Activated T-cell treated with anti-CD3 and anti-CD28 coated beads for 24 hours (primary cell): ENCODE measurements at regions not wholly inside any gene's neighbourhood (a gene's known extent, or its start where the extent isn't known, plus 50 kb on each side); places are given as distances from the start of the nearest gene placed in this dataset.
"Not testable (repeated sequence)": the region's sequence is repeated elsewhere in the genome, so short reads cannot be mapped to it uniquely, and the experiment has no call there.

ENCODE experiments used
- DNase-seq: peaks from one replicate; pipeline ENCODE4 v3.0.0-alpha.2; 2020; ENCODE audit warnings: low read depth

- no peak for DNase-seq
Observed at GRCh38 chr4:114249976-114250375, 270.5 kb upstream of the ARSJ start.

DNA sequence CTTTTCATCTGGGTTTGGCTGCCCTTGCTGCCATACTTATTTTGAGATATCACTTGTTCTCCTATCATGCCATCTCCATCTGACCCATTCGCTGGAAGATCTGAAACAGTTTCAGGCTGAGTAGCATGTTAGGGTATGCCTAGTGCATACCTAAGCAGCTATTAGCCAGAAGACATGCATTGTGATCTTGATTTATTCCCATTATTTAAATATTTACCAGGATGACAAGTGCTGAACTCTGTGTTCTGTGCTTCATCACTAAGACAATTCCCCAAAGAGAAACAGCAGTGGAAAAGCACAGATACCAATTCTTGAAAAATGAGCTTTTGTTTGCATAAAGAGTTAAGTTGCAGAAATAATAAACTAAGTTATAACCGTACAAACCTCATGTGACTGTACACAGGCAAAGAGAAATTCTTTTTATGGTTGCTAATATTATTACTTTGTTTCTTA, 271.0 kb upstream of the ARSJ start:
- no peak for DNase-seq

DNA sequence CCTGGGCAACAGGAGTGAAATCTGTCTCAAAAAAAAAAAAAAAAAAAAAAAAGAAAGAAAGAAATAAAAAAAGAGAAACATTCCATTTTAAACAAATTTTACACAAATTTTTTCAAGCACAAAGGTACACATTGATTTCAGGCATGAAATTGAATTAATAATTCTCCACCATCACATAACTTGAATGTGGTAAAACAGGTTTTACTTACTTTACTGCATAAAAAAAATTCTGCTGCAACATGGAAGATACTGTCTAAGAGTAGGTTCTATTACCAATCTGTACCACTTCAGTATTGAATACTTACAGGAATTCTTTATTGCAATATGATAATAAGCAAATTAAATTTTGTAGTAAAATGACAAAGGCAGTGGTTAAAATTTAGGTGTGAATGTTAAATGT, 271.6 kb upstream of the ARSJ start:
- no peak for DNase-seq

DNA sequence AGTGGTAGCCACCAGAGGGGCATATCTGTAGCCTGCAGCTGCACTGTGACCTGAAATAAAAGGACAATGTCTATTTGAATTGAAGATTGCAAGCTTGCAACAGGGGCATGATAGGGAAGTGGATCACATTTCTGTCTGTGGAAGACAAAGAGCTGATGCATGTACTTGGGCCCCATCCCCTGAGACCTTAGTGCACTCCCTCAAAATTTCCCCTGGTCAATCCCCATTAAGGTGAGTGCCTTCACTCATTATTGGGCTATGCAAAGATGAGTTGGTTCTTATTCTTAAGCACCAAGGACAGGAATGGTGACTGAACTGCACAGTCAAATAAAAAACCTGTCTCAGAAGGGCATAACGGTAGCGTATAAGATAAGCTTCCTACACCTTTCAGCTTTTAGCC, 273.1 kb upstream of the ARSJ start:
- DNase-seq = no peak

GRCh38 chr4:114257501-114257900, 278.1 kb upstream of the ARSJ start:
- DNase-seq = no peak

DNA sequence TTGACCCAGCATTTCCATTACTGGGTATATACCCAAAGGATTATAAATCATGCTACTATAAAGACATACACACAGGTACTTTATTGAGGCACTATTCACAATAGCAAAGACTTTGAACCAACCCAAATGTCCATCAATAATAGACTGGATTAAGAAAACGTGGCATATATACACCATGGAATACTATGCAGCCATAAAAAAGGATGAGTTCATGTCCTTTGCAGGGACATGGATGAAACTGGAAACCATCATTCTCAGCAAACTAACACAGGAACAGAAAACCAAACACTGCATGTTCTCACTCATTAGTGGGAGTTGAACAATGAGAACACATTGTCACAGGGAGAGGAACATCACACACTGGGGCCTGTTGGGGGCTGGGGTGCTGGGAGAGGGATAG, 283.0 kb upstream of the ARSJ start:
- not testable (repeated sequence) for DNase-seq

GRCh38 chr4:114263233-114263632, 283.8 kb upstream of the ARSJ start:
- no peak for DNase-seq

GRCh38 chr4:114264452-114264851, 285.0 kb upstream of the ARSJ start:
- DNase-seq = no peak

- no peak for DNase-seq
Observed at GRCh38 chr4:114264877-114265291, 285.4 kb upstream of the ARSJ start.

DNA sequence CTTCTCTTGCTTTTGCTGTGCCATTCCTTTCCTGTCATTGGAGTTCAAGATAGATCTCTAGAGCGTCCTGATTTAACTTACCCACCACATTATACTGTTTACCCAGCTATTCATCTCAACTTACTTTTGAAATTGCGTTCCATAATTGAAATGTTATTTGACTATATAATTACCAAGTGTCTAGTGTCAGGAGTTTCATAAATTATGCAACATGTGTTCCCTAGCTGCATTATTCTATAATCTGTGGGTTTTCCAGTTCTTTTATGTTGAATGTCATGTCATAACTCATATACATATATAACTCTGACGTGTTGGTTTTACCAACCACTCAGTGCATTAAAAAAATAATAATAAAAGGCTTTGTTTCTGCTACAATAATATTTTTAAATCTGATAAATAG, 285.9 kb upstream of the ARSJ start:
- DNase-seq = no peak

- no peak for DNase-seq
Observed at GRCh38 chr4:114267976-114268375, 288.5 kb upstream of the ARSJ start.

- no peak for DNase-seq
Observed at GRCh38 chr4:114271031-114271430, 291.6 kb upstream of the ARSJ start.

DNA sequence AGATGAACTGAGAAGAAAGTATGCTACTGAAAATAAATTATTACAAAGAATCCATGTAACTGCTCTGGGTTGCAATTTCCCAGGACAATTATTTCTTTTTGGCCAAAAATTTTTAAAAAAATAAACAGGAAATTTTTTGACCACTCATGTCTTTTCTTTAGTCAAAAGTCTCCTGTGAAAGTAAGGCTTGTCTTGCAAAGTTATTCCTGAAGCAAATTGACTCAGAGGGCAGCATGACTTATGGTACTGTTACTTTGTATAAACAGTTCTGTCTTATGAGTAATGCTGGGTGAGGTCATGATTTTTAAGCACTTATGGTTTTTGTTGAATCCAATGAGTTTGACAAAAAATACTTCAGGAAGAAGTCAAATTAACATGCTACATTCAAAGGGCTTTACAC, 292.8 kb upstream of the ARSJ start:
- no peak for DNase-seq

- DNase-seq = no peak
Observed at GRCh38 chr4:114273238-114273637, 293.8 kb upstream of the ARSJ start.

GRCh38 chr4:114277690-114278089, 298.2 kb upstream of the ARSJ start:
- no peak for DNase-seq

- no peak for DNase-seq
Observed at GRCh38 chr4:114279066-114279465, 299.6 kb upstream of the ARSJ start.

- no peak for DNase-seq
Observed at GRCh38 chr4:114279711-114280110, 300.3 kb upstream of the ARSJ start.

DNA sequence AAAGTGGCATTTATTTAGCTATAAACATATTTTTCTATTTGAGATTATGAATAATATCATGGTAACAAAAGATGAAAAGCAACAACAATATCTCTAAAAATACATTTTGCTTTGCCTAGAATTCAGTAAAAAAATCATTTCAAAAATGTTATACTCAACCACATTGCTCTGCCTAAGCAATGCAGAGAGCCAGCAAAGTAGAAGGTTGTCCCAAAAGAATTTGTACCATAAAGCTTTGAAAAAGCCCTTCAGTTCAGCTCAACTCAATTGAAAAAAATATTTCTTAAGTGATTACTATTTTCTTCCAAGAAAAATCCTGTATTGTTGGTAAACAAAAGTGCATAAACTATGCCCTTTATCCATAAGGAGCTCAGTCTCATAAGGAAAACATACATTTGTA, 301.2 kb upstream of the ARSJ start:
- no peak for DNase-seq

DNA sequence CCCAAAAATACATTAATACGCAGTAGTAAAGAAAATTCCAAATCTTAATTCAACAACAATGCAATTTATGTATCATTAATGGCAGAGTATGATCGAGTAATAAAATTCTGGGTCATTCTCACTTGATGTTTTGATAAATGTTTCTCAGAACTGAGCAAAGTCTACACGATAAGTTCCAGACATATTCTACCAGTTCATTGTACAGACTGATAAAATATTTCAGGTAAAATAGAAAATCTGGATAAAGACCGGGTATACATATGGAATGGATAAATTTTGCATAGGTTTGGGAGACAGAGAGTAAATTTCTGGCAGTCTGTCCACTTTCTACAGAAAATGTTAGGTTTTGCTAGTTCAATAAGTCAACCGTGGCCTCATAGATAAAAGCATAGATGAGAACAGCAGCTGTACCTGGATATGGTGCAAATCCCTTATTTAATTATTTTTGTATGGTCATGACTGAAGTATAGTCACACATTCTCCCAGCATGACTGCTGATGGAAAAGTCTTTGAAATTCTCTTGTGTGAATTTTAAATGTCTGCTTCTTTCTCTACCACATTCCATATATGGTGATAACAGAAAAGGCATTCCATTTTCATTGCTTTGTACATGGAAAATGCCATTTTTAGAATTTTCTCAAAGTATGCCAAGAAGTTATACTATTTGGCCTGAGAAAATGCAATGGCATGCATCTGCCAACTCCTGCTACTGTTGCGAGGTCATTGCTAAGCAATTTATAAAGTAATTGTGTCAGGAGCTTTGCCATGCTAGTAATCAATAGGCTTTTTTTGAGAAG, 301.9 kb upstream of the ARSJ start:
- DNase-seq = no peak

GRCh38 chr4:114282937-114283336, 303.5 kb upstream of the ARSJ start:
- no peak for DNase-seq

DNA sequence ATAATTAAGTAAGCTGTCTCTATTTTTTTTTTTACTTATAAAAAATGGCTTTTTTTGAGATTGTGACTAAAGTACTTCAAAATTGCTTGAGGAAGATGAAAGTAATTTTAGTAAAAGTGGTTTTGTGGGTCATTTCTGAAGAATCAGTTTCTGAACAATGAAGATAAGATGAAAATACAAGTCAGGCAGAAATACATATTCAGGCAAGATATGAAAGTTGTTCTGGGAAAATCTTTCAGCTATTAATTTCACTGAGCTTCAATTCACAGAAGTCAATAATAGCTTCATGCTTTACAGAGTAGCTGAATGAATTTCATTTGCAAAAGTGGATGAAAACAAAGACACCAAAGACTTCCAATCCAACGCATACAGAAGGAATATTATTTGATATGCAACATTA, 305.2 kb upstream of the ARSJ start:
- DNase-seq = no peak

DNA sequence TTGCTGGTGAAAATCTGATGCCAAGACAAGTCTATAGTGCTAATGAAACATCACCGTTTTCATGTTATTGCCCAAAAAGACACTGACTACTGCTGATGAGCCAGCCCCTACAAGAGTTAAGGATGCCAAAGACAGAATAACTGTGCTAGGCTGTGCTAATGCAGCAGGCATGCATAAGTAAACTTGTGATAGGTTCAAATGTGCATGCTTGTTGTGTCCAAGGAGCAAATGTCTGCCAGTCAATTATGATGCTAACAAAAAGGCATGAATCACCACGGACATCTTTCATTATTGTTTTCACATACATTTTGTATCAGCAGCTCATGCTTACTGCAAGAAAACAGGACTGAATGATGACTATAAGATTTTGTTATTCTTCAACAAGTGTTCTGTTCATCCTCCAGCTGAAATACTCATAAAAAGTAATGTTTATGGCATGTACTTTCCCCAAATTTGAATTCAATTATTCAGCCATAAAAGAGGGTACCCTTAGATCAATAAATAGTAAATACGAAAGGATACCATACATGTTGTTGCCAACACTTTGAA, 306.9 kb upstream of the ARSJ start:
- no peak for DNase-seq

- no peak for DNase-seq
Observed at GRCh38 chr4:114287079-114287696, 307.7 kb upstream of the ARSJ start.

DNA sequence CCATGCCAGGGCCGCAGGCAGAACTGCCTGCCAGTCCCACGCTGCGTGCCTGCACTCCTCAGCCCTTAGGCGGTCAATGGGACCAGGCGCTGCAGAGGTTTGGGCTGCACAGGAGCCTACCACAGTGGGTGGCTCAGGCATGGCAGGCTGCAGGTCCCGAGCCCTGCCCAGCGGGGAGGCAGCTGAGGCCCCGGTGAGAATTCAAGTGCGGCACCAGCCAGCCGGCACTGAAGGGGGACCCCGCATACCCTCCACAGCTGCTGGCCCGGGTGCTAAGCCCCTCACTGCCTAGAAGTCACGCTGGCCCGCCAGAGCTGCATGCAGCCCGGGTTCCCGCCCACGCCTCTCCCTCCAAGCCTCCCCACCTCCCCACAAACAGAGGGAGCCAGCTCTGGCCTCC, 302.5 kb upstream of the UGT8 start:
- no peak for DNase-seq
